GM21619 (cell line): ENCODE measurements at regions not wholly inside any gene's neighbourhood (a gene's known extent, or its start where the extent isn't known, plus 50 kb on each side); places are given as distances from the start of the nearest gene placed in this dataset.
"Not testable (repeated sequence)": the region's sequence is repeated elsewhere in the genome, so short reads cannot be mapped to it uniquely, and the experiment has no call there.

ENCODE experiments used
- ATAC-seq: cut with Tn5 transposase; IDR thresholded peaks from one replicate; pipeline ENCODE4 v1.9.1; 2021; ENCODE audit not compliant: unreplicated experiment

DNA sequence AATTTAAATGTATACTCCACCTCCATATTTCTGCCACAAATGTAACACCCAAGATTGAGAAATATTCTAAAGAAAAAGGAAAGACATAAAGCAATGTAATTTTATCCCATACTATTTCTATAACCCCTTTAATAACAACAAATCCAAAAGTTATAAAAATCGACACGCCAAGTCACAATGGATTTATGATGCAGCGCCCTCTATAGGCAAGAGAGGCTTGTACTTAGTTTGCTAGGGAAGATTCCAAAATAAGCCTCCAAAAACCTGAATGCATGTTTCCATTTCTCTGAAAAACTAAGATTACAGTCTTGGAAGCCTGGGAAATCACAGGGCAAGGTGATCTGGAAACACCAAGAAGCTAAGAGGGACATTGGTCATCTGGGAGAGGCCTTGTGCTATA lies 1389.3 kb downstream of the CDY2B start:
- no peak for ATAC-seq

DNA sequence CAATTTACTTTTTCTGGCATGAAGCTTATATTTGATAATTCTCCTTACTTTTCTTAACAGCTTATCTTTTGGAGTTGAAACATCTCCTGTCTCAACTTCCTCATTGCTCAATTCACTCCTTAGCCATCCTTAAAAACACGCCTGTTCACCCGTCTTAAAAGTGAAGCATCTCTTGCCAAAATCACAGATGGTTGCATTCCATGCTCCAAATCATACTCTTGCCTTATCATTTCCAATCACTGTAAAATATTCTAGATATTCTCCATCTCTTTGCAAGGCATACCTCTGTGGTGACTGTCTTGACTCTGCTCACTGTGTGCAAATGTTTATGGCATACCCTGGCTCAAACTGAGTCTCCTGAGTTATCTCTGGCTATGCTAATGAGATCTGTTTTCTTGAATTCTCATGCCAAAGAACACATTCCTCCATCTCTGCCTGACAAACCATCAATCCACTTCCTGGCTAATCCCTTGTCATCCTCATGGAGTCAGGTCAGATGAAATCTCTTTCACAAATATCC lies 1393.3 kb downstream of the CDY2B start:
- no peak for ATAC-seq

- no peak for ATAC-seq
Measured at GRCh38 chrY:16480031-16480430, 1400.0 kb downstream of the CDY2B start.

- ATAC-seq = no peak
Measured at GRCh38 chrY:16474053-16474452, 1406.0 kb downstream of the CDY2B start.

GRCh38 chrY:16454799-16455198 lies 1425.2 kb downstream of the CDY2B start:
- no peak for ATAC-seq

DNA sequence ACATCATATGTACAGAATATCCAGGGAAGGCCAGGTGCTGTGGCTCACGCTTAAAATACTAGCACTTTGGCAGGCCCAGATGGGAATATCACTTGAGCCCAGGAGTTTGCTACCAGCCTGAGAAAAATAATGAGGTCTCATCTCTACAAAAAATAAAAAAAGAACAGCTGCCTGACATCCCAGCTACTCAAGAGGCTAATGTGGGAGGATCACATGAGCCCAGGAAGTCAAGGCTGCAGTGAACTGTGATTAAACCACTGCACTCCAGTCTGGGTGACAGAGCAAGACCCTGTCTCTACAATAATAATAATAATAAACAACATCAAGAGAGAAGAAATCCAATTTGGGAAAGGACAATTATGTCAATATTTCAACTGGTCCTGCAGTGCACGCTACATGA lies 1433.9 kb downstream of the CDY2B start:
- ATAC-seq = no peak

DNA sequence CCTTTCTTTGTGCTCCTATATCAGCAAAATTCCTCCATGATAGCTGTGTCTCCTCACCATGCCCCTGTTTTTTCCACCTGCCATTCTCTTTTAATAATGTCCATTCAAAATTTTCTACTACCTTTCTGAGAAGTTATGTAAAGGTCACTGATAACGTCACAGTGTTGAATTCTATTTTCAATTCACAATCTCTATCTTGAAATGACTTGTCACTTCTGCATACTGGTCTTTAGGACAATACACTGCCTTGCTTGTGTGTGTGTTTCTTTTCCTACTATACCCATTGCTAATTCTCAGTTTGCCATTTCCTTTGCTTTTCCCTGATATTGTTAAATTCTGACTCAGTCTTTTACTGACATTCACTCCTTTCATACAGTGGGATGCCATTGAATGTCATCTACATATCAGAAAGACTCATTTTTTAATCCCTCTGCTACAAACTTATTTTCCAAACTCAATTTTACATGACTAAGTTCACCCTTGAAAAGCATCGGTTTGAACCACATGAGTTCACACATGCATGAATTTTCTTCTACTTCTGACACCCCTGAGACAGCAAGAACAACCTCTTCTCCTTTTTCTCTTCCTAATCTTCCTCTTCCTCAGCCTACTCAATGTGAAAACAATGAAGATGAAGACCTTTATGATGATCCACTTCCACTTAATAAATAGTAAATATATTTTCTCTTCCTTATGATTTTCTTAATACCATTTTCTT lies 1470.7 kb downstream of the CDY2B start:
- ATAC-seq = peak; percentile 50

DNA sequence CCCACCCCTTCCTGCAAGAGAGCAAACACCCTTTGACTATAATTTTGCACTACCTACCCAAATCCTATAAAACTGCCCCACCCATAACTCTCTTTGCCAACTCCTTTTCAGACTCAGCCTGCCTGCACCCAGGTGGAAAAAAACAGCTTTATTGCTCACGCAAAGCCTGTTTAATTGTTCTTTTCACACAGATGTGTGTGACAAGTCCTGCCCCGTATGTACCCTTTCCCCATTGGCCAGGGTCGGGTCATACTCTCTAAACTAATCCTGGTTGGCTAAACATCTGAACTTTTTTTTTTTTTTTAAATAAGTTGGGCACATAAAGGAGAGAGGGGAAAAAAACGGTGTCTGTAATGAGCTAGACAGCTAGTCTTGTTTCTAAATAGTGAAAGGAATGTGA lies 1500.6 kb downstream of the CDY2B start:
- not testable (repeated sequence) for ATAC-seq

GRCh38 chrY:16341592-16341991 lies 1538.4 kb downstream of the CDY2B start:
- ATAC-seq = not testable (repeated sequence)

GRCh38 chrY:16330032-16330758 lies 1549.8 kb downstream of the CDY2B start:
- not testable (repeated sequence) for ATAC-seq

DNA sequence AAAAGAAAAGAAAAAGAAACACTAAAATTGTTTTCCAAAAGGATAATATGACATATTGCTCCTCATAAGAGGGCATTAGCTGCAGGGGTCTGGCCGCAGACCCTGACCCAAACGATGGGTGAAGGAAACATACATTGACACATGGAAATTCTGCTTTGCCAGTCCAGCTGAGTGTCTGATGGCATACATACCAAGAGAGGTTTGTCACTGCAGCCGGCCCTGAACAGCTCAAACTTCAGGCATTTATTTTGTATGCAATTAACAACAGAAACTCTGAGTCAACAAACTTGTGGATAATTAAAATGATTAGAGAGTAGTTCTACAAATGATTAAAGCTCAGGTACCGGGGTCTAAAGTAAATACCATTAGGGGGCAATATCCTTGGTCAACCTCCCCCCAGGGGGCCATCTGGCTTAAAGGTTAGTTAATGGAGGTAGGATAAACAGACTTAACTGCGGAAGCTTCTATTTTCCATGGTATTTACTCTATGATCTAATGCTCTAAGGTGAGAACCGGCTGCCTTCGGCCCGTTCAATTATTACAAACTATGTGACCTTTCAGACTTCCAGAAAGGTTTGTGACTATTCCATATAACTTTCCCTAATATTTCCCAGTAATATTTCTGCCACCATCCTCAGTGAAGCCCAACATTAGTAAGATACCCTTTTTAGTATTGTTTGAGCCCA lies 1550.7 kb downstream of the CDY2B start:
- not testable (repeated sequence) for ATAC-seq
